Natural killer cell treated with Interleukin-12 subunit alpha and Interleukin-12 subunit beta and Interleukin-15 and Interleukin-18, amount 100 ng/mL, for 72 hours (primary cell): ENCODE measurements at regions not wholly inside any gene's neighbourhood (a gene's known extent, or its start where the extent isn't known, plus 50 kb on each side); places are given as distances from the start of the nearest gene placed in this dataset.
"Not testable (repeated sequence)": the region's sequence is repeated elsewhere in the genome, so short reads cannot be mapped to it uniquely, and the experiment has no call there.

Experiments used
- ATAC-seq, 2 donors: fragments of 150-1000 bp; cut with Tn5 transposase in 1 of 2; sonication (Bioruptor Pico), chemical (Tn5 transposase) in 1 of 2; 2 replicates each; pipeline ENCODE4 v1.10.0; 2021
- DNase-seq: peaks from one replicate; pipeline ENCODE4 v3.0.0; 2022; ENCODE audit warnings: low spot score
- H3K27ac Mint-ChIP-seq, 2 donors: 1 replicate in 1 of 2; 2 replicates in 1 of 2; pipeline ENCODE4 v1.8.0; 2022; ENCODE audit warnings: mixed read lengths in 2 of 2, mild to moderate bottlenecking in 1 of 2, moderate library complexity in 1 of 2
- H3K27me3 Mint-ChIP-seq, 2 donors: 1 replicate in 1 of 2; 2 replicates in 1 of 2; pipeline ENCODE4 v1.8.0; 2022; ENCODE audit warnings: mixed read lengths in 2 of 2
- H3K36me3 Mint-ChIP-seq: one replicate; pipeline ENCODE4 v1.8.0; 2022; ENCODE audit warnings: mixed read lengths
- H3K4me1 Mint-ChIP-seq, 2 donors: 1 replicate in 1 of 2; 2 replicates in 1 of 2; pipeline ENCODE4 v1.8.0; 2022; ENCODE audit warnings: low read depth in 2 of 2, mixed read lengths in 2 of 2, mild to moderate bottlenecking in 1 of 2
- H3K4me3 Mint-ChIP-seq: one replicate; pipeline ENCODE4 v1.8.0; 2022; ENCODE audit warnings: mixed read lengths
- H3K9me3 Mint-ChIP-seq: 2 replicates; pipeline ENCODE4 v1.8.0; 2022; ENCODE audit warnings: mixed read lengths

- H3K9me3 Mint-ChIP-seq = peaks cover 12% of the 10 kb centered on the region
- no peaks in the 10 kb centered on the region for H3K27me3 Mint-ChIP-seq
- no peaks in the 10 kb centered on the region for H3K36me3 Mint-ChIP-seq
- DNase-seq (no peak), ATAC-seq (no peak)
- no peak overlapping the region for H3K4me3 Mint-ChIP-seq
- H3K4me1 Mint-ChIP-seq = no peaks in the 10 kb centered on the region
- H3K27ac Mint-ChIP-seq = no peak overlapping the region
Observed at GRCh38 chr10:10067644-10068043, 950.0 kb upstream of the CELF2 start.

DNA sequence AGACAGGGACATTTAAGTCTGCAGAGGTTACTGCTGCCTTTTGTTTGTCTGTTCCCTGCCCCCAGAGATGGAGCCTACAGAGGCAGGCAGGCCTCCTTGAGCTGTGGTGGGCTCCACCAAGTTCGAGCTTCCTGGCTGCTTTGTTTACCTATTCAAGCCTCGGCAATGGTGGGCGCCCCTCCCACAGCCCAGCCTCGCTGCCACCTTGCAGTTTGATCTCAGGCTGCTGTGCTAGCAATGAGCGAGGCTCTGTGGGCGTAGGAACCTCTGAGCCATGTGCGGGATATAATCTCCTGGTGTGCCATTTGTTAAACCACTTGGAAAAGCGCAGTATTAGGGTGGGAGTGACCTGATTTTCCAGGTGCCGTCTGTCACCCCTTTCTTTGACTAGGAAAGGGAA, 942.8 kb upstream of the CELF2 start:
- H3K27me3 Mint-ChIP-seq, H3K36me3 Mint-ChIP-seq, H3K27ac Mint-ChIP-seq, H3K4me3 Mint-ChIP-seq, H3K4me1 Mint-ChIP-seq, ATAC-seq, DNase-seq: not testable (repeated sequence)
- peaks cover 15% of the 10 kb centered on the region for H3K9me3 Mint-ChIP-seq

- H3K4me3 Mint-ChIP-seq = no peak overlapping the region
- H3K4me1 Mint-ChIP-seq = no peaks in the 10 kb centered on the region
- no peak for DNase-seq
- peaks cover 10% of the 10 kb centered on the region for H3K9me3 Mint-ChIP-seq
- no peak for ATAC-seq
- no peak overlapping the region for H3K27ac Mint-ChIP-seq
- no peaks in the 10 kb centered on the region for H3K36me3 Mint-ChIP-seq
- no peaks in the 10 kb centered on the region for H3K27me3 Mint-ChIP-seq
Observed at GRCh38 chr10:10078446-10078845, 939.2 kb upstream of the CELF2 start.

GRCh38 chr10:10092581-10092980, 925.1 kb upstream of the CELF2 start:
- no peak for ATAC-seq
- H3K36me3 Mint-ChIP-seq = no peaks in the 10 kb centered on the region
- no peak for DNase-seq
- no peaks in the 10 kb centered on the region for H3K9me3 Mint-ChIP-seq
- no peaks in the 10 kb centered on the region for H3K4me1 Mint-ChIP-seq
- no peak overlapping the region for H3K4me3 Mint-ChIP-seq
- H3K27ac Mint-ChIP-seq = no peak overlapping the region
- no peaks in the 10 kb centered on the region for H3K27me3 Mint-ChIP-seq

- Mint-ChIP-seq H3K27ac (no peak overlapping the region), H3K4me1 (no peaks in the 10 kb centered on the region), H3K4me3 (no peak overlapping the region), H3K36me3 (no peaks in the 10 kb centered on the region), H3K27me3 (no peaks in the 10 kb centered on the region), H3K9me3 (no peaks in the 10 kb centered on the region)
- ATAC-seq = no peak
- no peak for DNase-seq
Observed at GRCh38 chr10:10093021-10093420, 924.7 kb upstream of the CELF2 start.

DNA sequence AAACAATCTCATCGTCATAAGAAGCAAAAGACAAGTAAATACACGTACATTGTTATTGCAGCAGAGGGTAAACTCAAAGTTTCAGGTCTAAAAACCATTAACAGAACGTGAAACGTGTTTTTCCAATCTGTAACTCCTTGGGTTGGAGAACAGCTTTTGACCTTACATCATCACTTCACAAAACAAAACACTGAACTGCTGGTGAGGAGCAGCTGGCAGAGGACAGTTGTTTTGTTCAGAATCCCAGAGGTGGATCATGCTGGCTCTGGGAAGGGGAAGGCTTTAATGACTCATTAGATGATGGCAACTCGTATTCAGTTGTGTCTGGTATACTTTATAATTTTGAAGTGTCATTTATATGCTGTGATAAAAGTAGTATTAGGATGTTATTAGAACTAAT, 923.0 kb upstream of the CELF2 start:
- Mint-ChIP-seq H3K27me3 (no peaks in the 10 kb centered on the region), H3K36me3 (no peaks in the 10 kb centered on the region), H3K4me3 (no peak overlapping the region), H3K9me3 (no peaks in the 10 kb centered on the region), H3K4me1 (no peaks in the 10 kb centered on the region), H3K27ac (no peak overlapping the region)
- DNase-seq = no peak
- no peak for ATAC-seq

DNA sequence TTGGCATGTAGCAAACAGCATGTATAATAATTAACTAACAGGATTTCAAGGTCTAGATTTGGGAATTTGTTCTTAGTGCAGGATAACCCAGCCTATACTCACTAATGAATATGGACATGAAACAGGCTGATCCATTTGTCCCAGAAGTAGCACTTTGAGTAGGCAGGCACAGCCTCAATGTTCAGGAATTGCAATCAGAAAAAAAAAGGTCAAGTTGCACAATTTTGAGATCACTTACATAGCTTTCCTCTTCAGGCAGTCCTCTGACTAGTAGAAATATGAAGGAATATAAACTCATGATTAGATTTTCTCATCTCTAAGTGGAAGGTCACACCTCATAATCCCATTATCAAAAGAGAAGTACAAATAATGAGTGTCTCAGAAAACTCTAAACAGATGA, 921.4 kb upstream of the CELF2 start:
- H3K9me3 Mint-ChIP-seq = no peaks in the 10 kb centered on the region
- no peaks in the 10 kb centered on the region for H3K27me3 Mint-ChIP-seq
- H3K36me3 Mint-ChIP-seq = no peaks in the 10 kb centered on the region
- DNase-seq (no peak), ATAC-seq (no peak)
- H3K27ac Mint-ChIP-seq = no peak overlapping the region
- H3K4me3 Mint-ChIP-seq = no peak overlapping the region
- H3K4me1 Mint-ChIP-seq = no peaks in the 10 kb centered on the region

- no peaks in the 10 kb centered on the region for H3K36me3 Mint-ChIP-seq
- no peak for DNase-seq
- no peak for ATAC-seq
- H3K27ac Mint-ChIP-seq = no peak overlapping the region
- H3K9me3 Mint-ChIP-seq = no peaks in the 10 kb centered on the region
- no peak overlapping the region for H3K4me3 Mint-ChIP-seq
- no peaks in the 10 kb centered on the region for H3K27me3 Mint-ChIP-seq
- no peaks in the 10 kb centered on the region for H3K4me1 Mint-ChIP-seq
Observed at GRCh38 chr10:10096898-10097297, 920.8 kb upstream of the CELF2 start.

DNA sequence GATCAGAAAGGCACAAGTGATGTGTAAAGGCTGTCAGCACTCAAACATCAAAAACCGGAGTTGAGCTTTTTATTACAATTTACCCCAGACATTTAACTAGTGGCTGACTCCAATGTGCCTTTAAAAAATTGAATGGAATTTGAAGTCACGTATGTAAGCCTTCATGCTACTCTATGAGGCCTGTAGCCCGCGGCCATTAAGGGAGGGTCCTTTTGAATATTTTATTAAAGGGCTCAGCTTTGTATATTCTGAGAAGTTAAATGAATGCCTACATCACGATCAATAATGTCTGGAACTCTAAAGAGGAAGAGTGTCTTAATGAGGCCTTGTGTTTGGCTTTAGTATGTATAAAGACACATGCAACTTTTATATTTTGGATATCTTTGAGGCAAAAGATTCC, 916.6 kb upstream of the CELF2 start:
- H3K4me1 Mint-ChIP-seq = no peaks in the 10 kb centered on the region
- H3K27ac Mint-ChIP-seq = no peak overlapping the region
- H3K9me3 Mint-ChIP-seq = peaks cover 5% of the 10 kb centered on the region
- no peak overlapping the region for H3K4me3 Mint-ChIP-seq
- no peak for ATAC-seq
- no peaks in the 10 kb centered on the region for H3K36me3 Mint-ChIP-seq
- H3K27me3 Mint-ChIP-seq = no peaks in the 10 kb centered on the region
- no peak for DNase-seq

GRCh38 chr10:10110844-10111490, 906.7 kb upstream of the CELF2 start:
- no peak overlapping the region for H3K27ac Mint-ChIP-seq
- H3K9me3 Mint-ChIP-seq = no peaks in the 10 kb centered on the region
- ATAC-seq (no peak), DNase-seq (no peak)
- H3K27me3 Mint-ChIP-seq = no peaks in the 10 kb centered on the region
- no peaks in the 10 kb centered on the region for H3K36me3 Mint-ChIP-seq
- H3K4me3 Mint-ChIP-seq = no peak overlapping the region
- H3K4me1 Mint-ChIP-seq = no peaks in the 10 kb centered on the region

- ATAC-seq (no peak), DNase-seq (no peak)
- Mint-ChIP-seq H3K27ac (no peak overlapping the region), H3K27me3 (no peaks in the 10 kb centered on the region), H3K36me3 (no peaks in the 10 kb centered on the region), H3K4me1 (no peaks in the 10 kb centered on the region), H3K4me3 (no peak overlapping the region), H3K9me3 (peaks cover 3% of the 10 kb centered on the region)
Observed at GRCh38 chr10:10118131-10118530, 899.5 kb upstream of the CELF2 start.

GRCh38 chr10:10120671-10121070, 897.0 kb upstream of the CELF2 start:
- H3K4me3 Mint-ChIP-seq = no peak overlapping the region
- no peak for ATAC-seq
- H3K27me3 Mint-ChIP-seq = no peaks in the 10 kb centered on the region
- DNase-seq = no peak
- no peak overlapping the region for H3K27ac Mint-ChIP-seq
- peaks cover 3% of the 10 kb centered on the region for H3K9me3 Mint-ChIP-seq
- no peaks in the 10 kb centered on the region for H3K4me1 Mint-ChIP-seq
- no peaks in the 10 kb centered on the region for H3K36me3 Mint-ChIP-seq

- Mint-ChIP-seq H3K4me3 (no peak overlapping the region), H3K27ac (no peak overlapping the region), H3K4me1 (no peaks in the 10 kb centered on the region), H3K36me3 (no peaks in the 10 kb centered on the region), H3K9me3 (no peaks in the 10 kb centered on the region), H3K27me3 (no peaks in the 10 kb centered on the region)
- ATAC-seq = no peak
- DNase-seq = no peak
Observed at GRCh38 chr10:10125676-10126075, 892.0 kb upstream of the CELF2 start.

- DNase-seq (no peak), ATAC-seq (no peak)
- no peaks in the 10 kb centered on the region for H3K36me3 Mint-ChIP-seq
- H3K27me3 Mint-ChIP-seq = no peaks in the 10 kb centered on the region
- no peaks in the 10 kb centered on the region for H3K9me3 Mint-ChIP-seq
- H3K27ac Mint-ChIP-seq = no peak overlapping the region
- H3K4me1 Mint-ChIP-seq = no peaks in the 10 kb centered on the region
- H3K4me3 Mint-ChIP-seq = no peak overlapping the region
Observed at GRCh38 chr10:10126218-10126617, 891.5 kb upstream of the CELF2 start.

DNA sequence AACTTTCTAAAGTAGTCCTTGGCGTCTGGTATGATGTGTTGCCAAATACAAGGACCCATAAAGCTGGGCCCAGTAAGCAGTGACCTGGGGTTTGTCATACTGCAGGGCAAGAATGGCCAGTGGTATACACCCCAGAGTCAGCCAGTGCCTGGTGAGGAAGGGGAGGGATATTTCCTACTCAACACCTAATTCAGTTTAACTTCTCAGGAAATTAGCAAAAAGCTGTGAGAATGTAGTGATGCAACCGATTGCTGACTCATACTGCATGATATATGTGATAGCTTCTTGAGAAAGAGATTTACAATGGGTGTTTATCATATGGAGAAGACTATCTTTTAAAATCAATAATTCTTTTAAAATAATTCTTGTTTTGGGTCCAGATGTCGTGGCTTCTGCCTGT, 889.3 kb upstream of the CELF2 start:
- Mint-ChIP-seq H3K27ac (no peak overlapping the region), H3K9me3 (no peaks in the 10 kb centered on the region), H3K27me3 (no peaks in the 10 kb centered on the region), H3K36me3 (no peaks in the 10 kb centered on the region), H3K4me3 (no peak overlapping the region), H3K4me1 (no peaks in the 10 kb centered on the region)
- ATAC-seq (no peak), DNase-seq (no peak)
